Endothelial cell of umbilical vein (primary cell): ENCODE measurements at regions not wholly inside any gene's neighbourhood (a gene's known extent, or its start where the extent isn't known, plus 50 kb on each side); places are given as distances from the start of the nearest gene placed in this dataset.
A peak's percentile ranks its signal among the peaks of the same experiment; 100 is the strongest.

Experiments used
- BruUV-seq: library from RNA; stranded (reverse); fragments of 400-500 nt; replicated peaks from 2 replicates; lab custom pipeline; 2021; lab: Mats Ljungman, UMichigan
- CTCF ChIA-PET: fragments of 300-600, 350-600 bp; sonication (Branson Sonifier 250); formaldehyde crosslinking; loops from one replicate; lab custom pipeline; 2021; ENCODE audit warnings: antibody characterized with exemption, inconsistent platforms; lab: Charles Lee
- POLR2A ChIA-PET: fragments of 300-600, 350-600 bp; sonication (Branson Sonifier 250); formaldehyde crosslinking; loops from one replicate; lab custom pipeline; 2021; ENCODE audit warnings: antibody characterized with exemption, inconsistent platforms; lab: Charles Lee
- DNase-seq: peaks from one replicate; pipeline ENCODE4 v3.0.0-alpha.2; 2011; ENCODE audit warnings: low read depth, low spot score
- FAIRE-seq: peaks from 2 replicates; lab custom pipeline; 2011; peaks lifted over from hg19 to GRCh38; lab: Jason Lieb, UNC
- H2AFZ ChIP-seq: 2 replicates; pipeline ENCODE4 v1.6.0; 2012; ENCODE audit warnings: low read depth, low read length, control low read depth, inconsistent platforms
- H3K27ac ChIP-seq: 2 replicates; pipeline ENCODE4 v1.5.1; 2011; ENCODE audit warnings: low read depth, mild to moderate bottlenecking, control low read depth, low read length, moderate library complexity; ENCODE audit not compliant: insufficient read depth
- H3K27me3 ChIP-seq, 2 experiments: 2 replicates each; pipeline versions ENCODE4 v1.6.0 to v1.6.1; 2011; ENCODE audit warnings: low read length in 2 of 2, mixed read lengths in 1 of 2; ENCODE audit not compliant: control insufficient read depth in 2 of 2, insufficient read depth in 2 of 2
- H3K36me3 ChIP-seq, 2 experiments: 2 replicates in 1 of 2; 3 replicates in 1 of 2; pipeline ENCODE4 v1.5.1; 2011; ENCODE audit warnings: low read length in 2 of 2, mild to moderate bottlenecking in 1 of 2, moderate library complexity in 1 of 2; ENCODE audit not compliant: control insufficient read depth in 2 of 2, insufficient read depth in 2 of 2; ENCODE audit errors: extremely low read depth in 1 of 2
- H3K4me1 ChIP-seq: 3 replicates; pipeline ENCODE4 v1.5.1; 2011; ENCODE audit warnings: mild to moderate bottlenecking, low read length; ENCODE audit not compliant: control insufficient read depth, insufficient read depth; ENCODE audit errors: extremely low read depth
- H3K4me2 ChIP-seq: 2 replicates; pipeline ENCODE4 v1.6.1; 2011; ENCODE audit warnings: low read length, control low read depth, mixed read lengths; ENCODE audit not compliant: insufficient read depth
- H3K4me3 ChIP-seq, 3 experiments: fragments of 200-600 bp in 1 of 3; sonication (generic), shearing (Covaris generic) in 1 of 3; replicated peaks in 1 of 3; 2 replicates each; pipeline ENCODE4 v1.5.1; 2011 to 2016; ENCODE audit warnings: control low read depth in 3 of 3, low read length in 3 of 3, mild to moderate bottlenecking in 2 of 3, inconsistent platforms in 1 of 3, low read depth in 1 of 3, moderate library complexity in 1 of 3; ENCODE audit not compliant: insufficient read depth in 1 of 3
- H3K79me2 ChIP-seq: 2 replicates; pipeline ENCODE4 v1.6.0; 2012; ENCODE audit warnings: low read length, inconsistent platforms; ENCODE audit not compliant: control insufficient read depth, insufficient read depth
- H3K9ac ChIP-seq: replicated peaks from 2 replicates; pipeline ENCODE3; 2011; ENCODE audit warnings: low read length, control low read depth; ENCODE audit not compliant: insufficient read depth; ENCODE audit errors: extremely low read depth
- H3K9me1 ChIP-seq: replicated peaks from 3 replicates; pipeline ENCODE4 v1.6.0; 2011; ENCODE audit warnings: mild to moderate bottlenecking, low read length; ENCODE audit not compliant: control insufficient read depth, insufficient read depth; ENCODE audit errors: extremely low read depth
- H3K9me3 ChIP-seq: replicated peaks from 2 replicates; pipeline ENCODE4 v1.5.1; 2012; ENCODE audit warnings: low read length, inconsistent platforms; ENCODE audit not compliant: control insufficient read depth, insufficient read depth
- H4K20me1 ChIP-seq: replicated peaks from 2 replicates; pipeline ENCODE3; 2011; ENCODE audit warnings: mild to moderate bottlenecking, low read length; ENCODE audit not compliant: control insufficient read depth, insufficient read depth; ENCODE audit errors: extremely low read depth
- EZH2 ChIP-seq: IDR thresholded peaks from 2 replicates; pipeline ENCODE4 v1.6.1; 2012; ENCODE audit warnings: borderline replicate concordance, low read depth, mild to moderate bottlenecking, moderate library complexity, low read length, inconsistent platforms; ENCODE audit not compliant: severe bottlenecking
- FOS ChIP-seq: IDR thresholded peaks from 2 replicates; pipeline ENCODE4 v1.6.1; 2011; ENCODE audit warnings: mild to moderate bottlenecking, low read length, moderate library complexity, borderline replicate concordance; ENCODE audit not compliant: insufficient read depth
- GATA2 ChIP-seq: IDR thresholded peaks from 2 replicates; pipeline ENCODE4 v1.7.0; 2011; ENCODE audit warnings: low read depth, mild to moderate bottlenecking, moderate library complexity, mixed read lengths, low read length; ENCODE audit not compliant: insufficient read length, insufficient read depth
- JUN ChIP-seq: IDR thresholded peaks from 2 replicates; pipeline ENCODE4 v1.6.1; 2011; ENCODE audit warnings: borderline replicate concordance, low read depth; ENCODE audit not compliant: insufficient read length, insufficient read depth
- MYC ChIP-seq: IDR thresholded peaks from one replicate; pipeline ENCODE4 v1.6.1; 2011; ENCODE audit warnings: mild to moderate bottlenecking, low read depth, low read length
- POLR2A ChIP-seq: IDR thresholded peaks from 2 replicates; pipeline ENCODE4 v1.6.1; 2012; ENCODE audit warnings: low read depth, mild to moderate bottlenecking, control low read depth, low read length
- POLR2AphosphoS5 ChIP-seq: IDR thresholded peaks from 2 replicates; pipeline ENCODE4 v1.6.1; 2012; ENCODE audit warnings: low read depth, mild to moderate bottlenecking, control low read depth, low read length, moderate library complexity; ENCODE audit not compliant: insufficient read depth
- dilution Hi-C: fragments of 300-500 bp; cut with MboI; formaldehyde crosslinking; loops from one replicate; pipeline ENCODE4 v1.15.0; 2019; ENCODE audit warnings: low sequenced_read_pairs; ENCODE audit not compliant: extremely low pct_ligation_motif_present
- intact Hi-C: fragments of 100-400 bp; cut with micrococcal nuclease; formaldehyde crosslinking; loops from one replicate; pipeline ENCODE4 v1.10.0; 2022
- TF ChIP-seq, protein P1 (sequence below), 2 donors: IDR thresholded peaks; 1 replicate in 1 of 2; 2 replicates in 1 of 2; pipeline ENCODE4 v1.5.1; 2011; ENCODE audit warnings: low read length in 2 of 2, mild to moderate bottlenecking in 2 of 2, moderate library complexity in 2 of 2, control low read depth in 1 of 2, inconsistent platforms in 1 of 2, low read depth in 1 of 2; ENCODE audit not compliant: insufficient read depth in 1 of 2; ENCODE audit errors: extremely low read depth in 1 of 2
- TF ChIP-seq, protein P2 (sequence below): IDR thresholded peaks from 2 replicates; pipeline ENCODE4 v1.6.1; 2011; ENCODE audit not compliant: insufficient read depth, insufficient read length

DNA sequence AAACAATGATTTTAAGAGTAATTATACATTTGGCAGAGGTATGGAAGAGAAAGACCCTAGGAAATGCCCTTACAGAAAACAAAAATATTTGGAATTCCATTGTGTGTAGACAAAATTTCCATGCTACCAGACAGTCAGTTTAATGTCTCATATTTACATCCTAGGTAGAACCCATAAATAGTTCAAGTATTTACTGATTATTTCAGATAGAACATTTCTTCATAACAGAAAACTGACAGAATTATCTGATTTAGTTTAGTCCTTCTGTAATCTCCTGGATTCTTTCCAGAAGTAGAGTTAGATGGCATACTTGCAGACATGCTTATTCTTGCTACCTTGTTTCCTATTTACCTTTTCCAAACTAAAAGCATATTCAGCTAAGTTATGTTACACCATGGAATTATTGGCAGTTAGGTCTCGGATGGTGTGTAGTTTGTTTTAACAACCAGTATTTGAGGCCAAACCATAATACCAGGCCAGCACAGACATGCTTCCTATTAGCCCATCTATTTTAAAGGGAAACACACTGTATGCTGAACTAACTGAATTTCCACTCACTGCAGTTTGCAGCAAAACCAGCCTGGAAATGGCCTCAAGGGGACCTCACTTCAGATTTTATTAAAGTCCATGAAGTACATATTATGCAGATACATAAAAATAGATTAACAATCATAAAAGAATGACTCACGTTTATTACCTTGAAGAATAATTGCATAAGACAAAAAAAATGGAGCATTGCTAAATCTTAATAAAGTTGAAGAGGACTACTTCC, 126.6 kb upstream of the LRIG3 start:
- ChIA-PET POLR2A (no interaction called here), CTCF (no interaction called here)
- dilution Hi-C loops = no loop called here

DNA sequence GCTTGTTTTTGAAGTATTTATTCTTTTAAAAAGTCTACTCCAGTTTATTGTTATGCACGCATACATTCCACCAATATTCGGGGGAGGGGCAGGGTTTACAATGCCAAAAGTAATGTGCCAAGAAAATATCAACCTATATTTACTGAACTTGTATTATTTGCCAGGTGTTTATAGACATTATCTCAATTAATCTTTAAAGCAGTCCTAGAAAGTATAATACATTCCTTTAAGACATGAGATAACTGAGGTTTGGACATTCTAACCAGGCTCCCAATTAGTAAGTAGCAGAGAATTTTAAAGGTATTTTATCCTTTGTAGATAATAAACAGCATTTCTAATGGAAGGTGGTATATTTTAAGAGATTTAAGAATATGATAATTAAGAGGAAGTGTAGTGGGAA, 124.5 kb upstream of the LRIG3 start:
- ChIA-PET POLR2A (no interaction called here), CTCF (no interaction called here)
- no peak overlapping the region for H3K4me2 ChIP-seq
- H4K20me1 ChIP-seq = no peaks in the 10 kb centered on the region
- no peak overlapping the region for H3K27ac ChIP-seq
- no peaks in the 10 kb centered on the region for H3K79me2 ChIP-seq
- H3K4me3 ChIP-seq = no peak overlapping the region
- no peaks in the 10 kb centered on the region for H3K36me3 ChIP-seq
- intact Hi-C loops = no loop called here
- dilution Hi-C loops = no loop called here
- no peak overlapping the region for H3K9ac ChIP-seq
- no peaks in the 10 kb centered on the region for H3K27me3 ChIP-seq
- TF ChIP-seq POLR2AphosphoS5 (no peak), JUN (no peak), POLR2A (no peak), FOS (no peak), GATA2 (no peak)
- TF ChIP-seq, protein P1, sequence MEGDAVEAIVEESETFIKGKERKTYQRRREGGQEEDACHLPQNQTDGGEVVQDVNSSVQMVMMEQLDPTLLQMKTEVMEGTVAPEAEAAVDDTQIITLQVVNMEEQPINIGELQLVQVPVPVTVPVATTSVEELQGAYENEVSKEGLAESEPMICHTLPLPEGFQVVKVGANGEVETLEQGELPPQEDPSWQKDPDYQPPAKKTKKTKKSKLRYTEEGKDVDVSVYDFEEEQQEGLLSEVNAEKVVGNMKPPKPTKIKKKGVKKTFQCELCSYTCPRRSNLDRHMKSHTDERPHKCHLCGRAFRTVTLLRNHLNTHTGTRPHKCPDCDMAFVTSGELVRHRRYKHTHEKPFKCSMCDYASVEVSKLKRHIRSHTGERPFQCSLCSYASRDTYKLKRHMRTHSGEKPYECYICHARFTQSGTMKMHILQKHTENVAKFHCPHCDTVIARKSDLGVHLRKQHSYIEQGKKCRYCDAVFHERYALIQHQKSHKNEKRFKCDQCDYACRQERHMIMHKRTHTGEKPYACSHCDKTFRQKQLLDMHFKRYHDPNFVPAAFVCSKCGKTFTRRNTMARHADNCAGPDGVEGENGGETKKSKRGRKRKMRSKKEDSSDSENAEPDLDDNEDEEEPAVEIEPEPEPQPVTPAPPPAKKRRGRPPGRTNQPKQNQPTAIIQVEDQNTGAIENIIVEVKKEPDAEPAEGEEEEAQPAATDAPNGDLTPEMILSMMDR (IDR thresholded peaks at IDR 0.05; ENCODE audit: extremely low read depth in 1 of 2, insufficient read depth in 1 of 2, low read depth in 1 of 2, low read length in 2 of 2) = no peak
- TF ChIP-seq, protein P2, sequence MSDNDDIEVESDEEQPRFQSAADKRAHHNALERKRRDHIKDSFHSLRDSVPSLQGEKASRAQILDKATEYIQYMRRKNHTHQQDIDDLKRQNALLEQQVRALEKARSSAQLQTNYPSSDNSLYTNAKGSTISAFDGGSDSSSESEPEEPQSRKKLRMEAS = no peak
- H2AFZ ChIP-seq = no peak overlapping the region
- peaks cover 34% of the 10 kb centered on the region for H3K4me1 ChIP-seq
- FAIRE-seq (no peak), DNase-seq (no peak)
- H3K9me1 ChIP-seq = no peaks in the 10 kb centered on the region
- no TSS peak for BruUV-seq
- no peaks in the 10 kb centered on the region for H3K9me3 ChIP-seq

More for the DNA sequence above, 126.6 kb upstream of the LRIG3 start:
- no TSS peak for BruUV-seq
- DNase-seq (peak; percentile 29), FAIRE-seq (no peak)
- H3K79me2 ChIP-seq = no peaks in the 10 kb centered on the region
- TF ChIP-seq MYC = no peak
- TF ChIP-seq JUN = no peak
- no peak for TF ChIP-seq POLR2AphosphoS5
- no peak for TF ChIP-seq EZH2
- intact Hi-C loops = no loop called here
- no peaks in the 10 kb centered on the region for H4K20me1 ChIP-seq
- H3K4me3 ChIP-seq = no peak overlapping the region
- H3K9me1 ChIP-seq = no peaks in the 10 kb centered on the region
- peaks cover 18% of the 10 kb centered on the region for H3K4me1 ChIP-seq
- H3K9me3 ChIP-seq = no peaks in the 10 kb centered on the region
- H3K4me2 ChIP-seq = no peak overlapping the region
- H3K27ac ChIP-seq = no peak overlapping the region
- H3K9ac ChIP-seq = no peak overlapping the region
- H3K36me3 ChIP-seq = no peaks in the 10 kb centered on the region
- no peaks in the 10 kb centered on the region for H3K27me3 ChIP-seq
- peak overlapping the region; percentile 27 for H2AFZ ChIP-seq
